ENCODE measurements at regions not wholly inside any gene's neighbourhood (a gene's known extent, or its start where the extent isn't known, plus 50 kb on each side); places are given as distances from the start of the nearest gene placed in this dataset.

DNA sequence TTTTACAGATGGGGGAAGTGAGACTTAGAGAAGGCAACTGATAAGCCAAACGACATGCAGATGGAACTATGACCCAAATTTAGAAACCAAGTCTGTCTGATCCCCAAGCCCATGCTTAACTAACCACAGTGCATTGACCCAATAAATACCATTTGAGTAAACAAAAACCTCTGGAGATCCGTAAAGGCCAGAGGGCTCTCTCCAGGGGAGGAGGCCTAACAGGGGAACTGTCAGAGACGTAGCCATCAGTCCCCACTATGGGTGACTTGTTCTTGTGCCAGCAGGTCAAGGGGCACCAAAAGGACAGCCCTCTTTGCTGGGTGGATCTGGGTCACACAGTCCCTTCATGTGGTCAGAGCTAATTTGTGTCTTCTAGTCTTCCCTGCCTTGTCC, 420.2 kb downstream of the BCOR start:
- TF ChIP-seq, protein P1, sequence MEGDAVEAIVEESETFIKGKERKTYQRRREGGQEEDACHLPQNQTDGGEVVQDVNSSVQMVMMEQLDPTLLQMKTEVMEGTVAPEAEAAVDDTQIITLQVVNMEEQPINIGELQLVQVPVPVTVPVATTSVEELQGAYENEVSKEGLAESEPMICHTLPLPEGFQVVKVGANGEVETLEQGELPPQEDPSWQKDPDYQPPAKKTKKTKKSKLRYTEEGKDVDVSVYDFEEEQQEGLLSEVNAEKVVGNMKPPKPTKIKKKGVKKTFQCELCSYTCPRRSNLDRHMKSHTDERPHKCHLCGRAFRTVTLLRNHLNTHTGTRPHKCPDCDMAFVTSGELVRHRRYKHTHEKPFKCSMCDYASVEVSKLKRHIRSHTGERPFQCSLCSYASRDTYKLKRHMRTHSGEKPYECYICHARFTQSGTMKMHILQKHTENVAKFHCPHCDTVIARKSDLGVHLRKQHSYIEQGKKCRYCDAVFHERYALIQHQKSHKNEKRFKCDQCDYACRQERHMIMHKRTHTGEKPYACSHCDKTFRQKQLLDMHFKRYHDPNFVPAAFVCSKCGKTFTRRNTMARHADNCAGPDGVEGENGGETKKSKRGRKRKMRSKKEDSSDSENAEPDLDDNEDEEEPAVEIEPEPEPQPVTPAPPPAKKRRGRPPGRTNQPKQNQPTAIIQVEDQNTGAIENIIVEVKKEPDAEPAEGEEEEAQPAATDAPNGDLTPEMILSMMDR (IDR thresholded peaks at IDR 0.05) = no peak
- no peak for TF ChIP-seq POLR2A (IDR thresholded peaks at IDR 0.05)

Data from uterus (tissue), 2 donors.